DMS79 (cell line): ENCODE measurements at regions not wholly inside any gene's neighbourhood (a gene's known extent, or its start where the extent isn't known, plus 50 kb on each side); places are given as distances from the start of the nearest gene placed in this dataset.
"Not testable (repeated sequence)": the region's sequence is repeated elsewhere in the genome, so short reads cannot be mapped to it uniquely, and the experiment has no call there.

Experiments used
- DNase-seq: peaks from one replicate; lab custom pipeline; 2025; lab: John Stamatoyannopoulos, UW

DNA sequence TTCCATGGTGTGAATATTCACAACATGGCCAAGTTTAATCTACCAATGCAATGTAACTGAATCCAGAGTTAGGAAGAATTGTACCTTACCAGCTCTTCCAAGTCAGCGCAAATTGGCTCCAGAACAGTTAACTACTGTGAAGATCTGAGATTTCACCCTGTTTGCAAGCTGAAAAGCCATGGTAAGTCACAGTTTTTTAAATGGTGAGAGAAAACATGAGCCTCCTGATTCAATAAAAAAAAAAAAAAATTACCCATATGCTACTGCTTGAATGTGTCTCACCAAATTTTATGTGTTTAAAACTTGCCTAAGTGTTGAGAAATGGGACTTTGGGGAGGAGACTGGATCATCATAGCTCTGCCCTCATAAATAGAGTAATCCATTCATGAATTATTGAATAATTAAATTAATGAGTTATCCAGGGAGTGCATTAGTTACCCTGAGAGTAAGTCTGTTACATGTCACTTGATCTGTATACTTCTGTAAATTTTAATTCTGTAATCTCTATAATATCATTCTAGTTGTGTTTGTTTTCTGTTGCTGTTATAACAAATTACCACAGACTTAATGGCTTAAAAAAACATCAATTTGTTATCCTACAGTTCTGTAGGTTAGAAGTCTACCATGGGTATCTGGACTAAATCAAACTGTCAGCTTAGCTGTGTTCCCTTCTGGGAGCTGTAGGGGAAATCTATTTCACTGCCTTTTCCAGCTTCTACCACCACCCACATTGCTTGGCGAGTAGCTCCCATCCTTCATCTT lies 1355.9 kb downstream of the GRIK2 start:
- DNase-seq = no peak

DNA sequence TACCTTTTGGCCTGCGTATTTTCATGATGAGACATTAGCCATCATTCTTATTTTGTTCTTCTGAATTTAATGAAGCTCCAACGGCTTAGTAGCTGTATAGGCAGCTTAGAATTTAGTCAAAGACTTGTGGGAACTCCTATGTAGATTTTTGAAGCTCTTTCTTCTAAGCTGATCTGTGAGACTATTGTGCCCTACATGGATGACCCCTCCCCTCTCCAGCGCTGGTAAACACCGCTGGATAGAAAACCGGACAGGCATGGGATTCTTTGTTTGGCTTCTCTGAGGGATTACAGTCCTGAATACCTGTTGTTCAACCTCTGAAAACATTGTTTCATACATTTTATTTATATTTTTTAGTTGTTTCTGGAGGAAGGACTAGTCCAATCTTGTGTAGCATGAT lies 1353.4 kb downstream of the GRIK2 start:
- no peak for DNase-seq

GRCh38 chr6:102742754-102743356 lies 1349.3 kb downstream of the GRIK2 start:
- no peak for DNase-seq

GRCh38 chr6:102742028-102742427 lies 1348.5 kb downstream of the GRIK2 start:
- DNase-seq = no peak

DNA sequence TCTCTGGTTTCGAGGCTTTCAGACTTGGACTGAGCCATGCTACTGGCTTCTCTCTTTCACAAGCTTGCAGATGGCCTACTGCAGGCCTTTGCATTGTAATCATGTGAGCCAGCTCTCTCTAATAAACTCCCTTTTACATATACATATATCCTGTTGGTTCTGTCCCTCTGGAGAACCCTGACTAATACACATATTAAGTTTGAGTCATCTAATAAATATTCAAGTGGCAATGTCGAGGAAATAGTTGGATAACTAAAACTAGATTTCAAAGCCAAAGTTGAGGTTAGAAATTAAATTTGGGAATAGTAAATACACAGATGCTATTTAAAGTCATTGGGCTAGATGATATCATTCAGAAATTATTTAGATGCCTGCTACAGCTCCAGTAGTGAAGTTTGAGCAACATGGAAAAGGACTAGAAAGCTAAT lies 1343.4 kb downstream of the GRIK2 start:
- DNase-seq = no peak

DNA sequence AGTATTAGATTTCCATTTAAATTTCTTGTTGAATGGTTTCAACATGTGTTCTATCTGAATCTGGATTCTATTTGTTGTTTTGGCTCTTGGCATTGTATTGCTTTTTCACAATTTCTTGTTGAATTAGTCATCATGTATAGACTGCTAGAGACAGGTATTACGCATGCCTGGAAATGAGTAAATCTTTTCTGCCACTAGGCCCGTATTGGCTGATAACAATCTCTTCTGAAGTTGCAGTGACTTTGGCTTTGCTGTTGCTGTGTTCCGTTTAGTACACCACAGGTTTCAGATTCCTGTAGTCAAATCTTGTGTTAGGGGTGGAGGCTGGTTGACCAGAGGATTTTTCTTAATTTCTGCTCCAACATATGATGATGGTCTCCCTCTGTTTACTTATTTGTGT lies 1339.4 kb downstream of the GRIK2 start:
- DNase-seq = no peak

DNA sequence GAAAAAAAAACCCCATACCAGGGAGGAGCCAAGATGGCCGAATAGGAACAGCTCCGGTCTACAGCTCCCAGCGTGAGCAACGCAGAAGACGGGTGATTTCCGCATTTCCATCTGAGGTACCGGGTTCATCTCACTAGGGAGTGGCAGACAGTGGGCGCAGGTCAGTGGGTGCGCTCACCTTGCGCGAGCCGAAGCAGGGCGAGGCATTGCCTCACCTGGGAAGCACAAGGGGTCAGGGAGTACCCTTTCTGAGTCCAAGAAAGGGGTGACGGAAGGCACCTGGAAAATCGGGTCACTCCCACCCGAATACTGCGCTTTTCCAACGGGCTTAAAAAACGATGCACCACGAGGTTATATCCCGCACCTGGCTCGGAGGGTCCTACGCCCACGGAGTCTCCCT lies 1328.6 kb downstream of the GRIK2 start:
- DNase-seq = not testable (repeated sequence)

DNA sequence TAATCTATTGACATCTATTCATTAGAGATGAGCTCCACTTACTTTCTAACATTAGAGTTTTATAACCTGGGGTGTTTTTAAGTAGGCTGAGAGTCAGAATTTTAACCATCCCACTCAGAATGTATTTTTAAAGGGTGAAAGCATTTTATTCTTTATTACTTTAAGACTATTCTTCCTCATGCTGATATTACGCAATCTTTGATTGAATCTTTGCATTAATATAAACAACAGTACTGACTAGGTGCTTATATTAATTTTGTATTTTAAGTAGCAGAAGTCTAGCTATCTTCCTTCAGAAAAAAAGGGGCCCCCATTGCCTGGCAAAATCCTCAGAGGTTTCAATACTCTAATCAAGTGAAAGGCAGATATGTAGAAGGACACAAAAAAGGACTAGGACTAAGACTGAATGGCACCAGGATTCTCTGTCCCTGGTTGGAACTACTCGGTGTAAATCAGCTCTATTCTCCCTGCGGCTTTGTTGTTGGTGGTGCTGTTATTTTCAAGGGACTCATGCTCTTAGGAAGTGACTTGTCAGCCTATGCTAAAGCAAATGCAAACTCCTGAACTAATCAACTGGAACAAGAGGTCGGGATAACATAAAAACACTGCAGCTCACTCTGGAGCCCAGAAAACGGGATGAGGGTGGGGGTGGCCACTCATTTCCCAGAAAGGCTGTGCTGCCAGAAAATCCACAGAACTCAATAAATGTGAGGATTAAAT lies 1324.4 kb downstream of the GRIK2 start:
- DNase-seq = no peak

- DNase-seq = no peak
Observed at GRCh38 chr6:102717252-102717651, 1323.7 kb downstream of the GRIK2 start.

GRCh38 chr6:102701019-102701418 lies 1307.5 kb downstream of the GRIK2 start:
- no peak for DNase-seq

DNA sequence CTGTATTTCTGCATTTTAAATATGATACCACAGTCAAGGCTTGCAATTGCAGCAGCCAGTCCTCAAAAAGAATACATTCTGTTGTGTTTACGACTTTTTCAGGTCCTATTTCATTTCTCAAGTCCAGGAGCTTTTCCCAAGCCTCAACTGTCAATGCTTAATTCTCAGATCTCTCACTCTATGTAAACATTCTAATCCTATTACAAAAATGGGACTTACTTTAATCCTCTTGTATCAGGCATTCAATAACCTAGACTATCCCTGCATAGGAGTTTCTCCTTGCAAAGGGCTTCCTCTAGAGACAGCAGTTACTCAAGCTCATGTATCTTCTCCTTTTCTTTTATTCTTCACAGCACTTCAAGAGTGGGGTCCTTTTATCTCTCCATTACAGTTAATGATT lies 1293.0 kb downstream of the GRIK2 start:
- DNase-seq = no peak

GRCh38 chr6:102680413-102680812 lies 1286.9 kb downstream of the GRIK2 start:
- DNase-seq = no peak

GRCh38 chr6:102679865-102680264 lies 1286.4 kb downstream of the GRIK2 start:
- DNase-seq = no peak

DNA sequence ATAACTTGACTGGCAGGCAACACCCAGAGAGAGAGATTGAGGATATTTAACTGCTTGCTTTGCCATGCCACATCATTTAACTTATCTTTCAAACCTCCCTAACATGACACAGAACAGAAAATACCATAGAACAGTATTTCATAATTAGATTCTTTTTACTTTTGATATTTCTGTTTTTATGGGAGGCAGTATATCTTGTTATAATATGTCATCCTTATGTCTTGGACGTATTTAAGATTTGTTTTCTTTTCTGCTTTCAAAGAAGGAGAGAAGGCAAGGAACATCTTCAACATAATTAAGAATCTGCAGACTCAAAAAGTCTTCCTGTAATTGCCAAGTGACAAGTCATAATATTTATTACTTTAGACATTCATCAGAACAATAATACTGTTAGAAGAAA lies 1283.7 kb downstream of the GRIK2 start:
- no peak for DNase-seq

GRCh38 chr6:102670735-102671134 lies 1277.2 kb downstream of the GRIK2 start:
- no peak for DNase-seq

DNA sequence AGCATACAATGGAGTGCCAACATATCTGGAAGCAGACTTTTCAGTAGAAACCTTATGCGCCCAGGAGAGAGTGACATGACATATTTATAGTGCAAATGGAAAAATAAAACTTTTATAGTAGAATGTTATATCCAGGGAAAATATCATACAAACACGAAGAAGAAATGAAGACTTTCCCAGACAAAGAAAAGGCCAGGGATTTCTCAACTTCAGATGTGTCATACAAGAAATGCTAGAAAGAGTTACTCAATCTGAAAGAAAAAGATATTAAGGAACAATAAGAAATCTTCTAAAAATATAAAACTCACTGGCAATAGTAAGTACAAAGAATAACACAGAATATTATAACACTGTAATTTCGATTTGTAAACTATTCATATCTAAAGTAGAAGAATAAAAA lies 1269.3 kb downstream of the GRIK2 start:
- DNase-seq = no peak

DNA sequence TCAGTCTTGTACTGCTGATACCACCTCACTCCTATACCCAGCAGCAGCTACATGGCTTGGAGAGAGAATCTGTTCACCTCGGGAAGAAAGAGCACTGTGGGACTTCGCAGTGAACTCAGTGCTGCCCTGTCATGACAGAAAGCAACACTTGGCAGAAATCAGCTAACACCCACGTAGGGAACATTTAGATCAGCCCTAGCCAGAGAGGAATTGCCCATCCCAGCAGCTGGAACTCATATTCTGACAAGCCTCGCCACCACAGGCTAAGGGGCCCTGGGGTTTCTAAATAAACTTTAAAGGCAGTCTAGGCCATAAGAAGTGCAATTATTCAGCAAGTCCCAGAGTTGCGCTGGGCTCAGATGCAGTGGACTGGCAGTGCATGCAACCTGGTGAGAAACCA lies 1266.8 kb downstream of the GRIK2 start:
- DNase-seq = no peak

DNA sequence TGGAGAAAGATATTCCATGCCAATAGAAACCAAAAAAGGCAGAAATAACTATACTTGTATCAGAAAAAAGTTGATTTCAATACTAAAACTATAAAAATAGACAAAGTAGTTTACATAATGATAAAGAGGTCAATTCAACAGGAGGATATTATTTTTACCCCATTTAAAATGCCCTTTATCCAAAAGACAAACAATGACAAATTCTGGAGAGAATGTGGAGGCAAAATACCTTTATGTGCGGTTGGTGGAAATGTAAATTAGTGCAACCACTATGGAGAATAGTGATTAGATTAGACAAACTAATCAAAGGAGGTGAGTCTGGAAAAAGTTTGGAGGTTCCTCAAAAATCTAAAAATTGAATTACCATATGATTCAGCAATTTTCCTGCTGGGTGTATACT lies 1262.3 kb downstream of the GRIK2 start:
- no peak for DNase-seq

DNA sequence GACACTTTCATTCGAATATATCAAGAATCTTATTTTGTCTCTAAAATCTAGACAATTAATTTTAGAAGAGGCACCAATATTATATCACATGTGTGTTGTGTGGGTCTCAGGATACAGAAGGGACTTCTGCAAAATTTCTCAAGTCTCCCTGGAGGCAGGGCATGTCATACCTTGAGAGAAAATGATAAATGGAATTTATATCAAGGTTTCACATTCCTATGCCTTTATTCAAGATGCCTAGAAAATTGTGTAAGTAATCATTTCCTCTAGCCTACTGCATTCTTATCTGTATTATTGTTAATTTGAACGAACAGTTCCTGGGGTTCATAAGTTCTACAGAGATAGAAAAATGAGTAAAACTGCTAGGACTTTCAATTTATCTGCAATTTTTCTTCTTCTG lies 1247.9 kb downstream of the GRIK2 start:
- DNase-seq = no peak

DNA sequence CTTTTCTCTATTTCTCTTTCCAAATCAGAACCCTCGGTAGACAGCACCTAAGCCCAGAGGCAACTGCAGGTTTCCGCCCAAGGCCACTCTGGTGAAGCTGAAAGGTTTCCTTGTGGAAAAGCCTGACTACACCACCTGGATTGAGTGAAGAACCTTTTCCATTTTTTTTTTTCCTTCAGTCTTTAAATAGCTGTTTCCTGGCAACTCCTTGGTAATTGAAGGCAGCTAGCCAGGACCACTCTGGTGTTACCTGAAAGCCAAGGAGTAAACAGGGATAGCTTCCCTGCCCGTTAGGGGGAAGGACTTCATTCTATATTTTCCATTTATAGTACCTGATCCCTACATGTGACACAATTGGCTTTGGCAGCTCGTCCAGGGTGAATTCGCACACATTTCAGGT lies 1238.4 kb downstream of the GRIK2 start:
- DNase-seq = no peak

GRCh38 chr6:102623201-102623600 lies 1229.7 kb downstream of the GRIK2 start:
- DNase-seq = no peak

DNA sequence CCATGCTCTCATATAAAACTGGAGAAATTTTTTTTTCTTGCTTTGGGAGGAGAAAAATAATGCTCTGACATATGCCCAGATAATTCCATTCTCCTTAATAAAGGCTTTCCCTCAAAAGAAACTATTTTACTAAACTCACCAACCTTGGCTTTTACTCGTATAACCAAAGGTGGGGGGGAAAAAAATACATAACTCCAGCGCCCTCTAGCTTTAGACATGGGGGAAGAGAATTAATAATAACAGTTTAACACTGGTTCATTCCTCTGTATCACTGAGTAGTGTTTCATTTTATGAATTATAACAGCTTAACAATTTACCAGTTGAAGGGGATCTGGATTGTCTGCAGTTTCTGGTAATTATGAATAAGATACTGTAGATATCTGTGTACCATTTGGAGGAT lies 1226.1 kb downstream of the GRIK2 start:
- no peak for DNase-seq

GRCh38 chr6:102582569-102582968 lies 1189.1 kb downstream of the GRIK2 start:
- DNase-seq = no peak
